ENCODE measurements at regions not wholly inside any gene's neighbourhood (a gene's known extent, or its start where the extent isn't known, plus 50 kb on each side); places are given as distances from the start of the nearest gene placed in this dataset.

GRCh38 chr13:29991343-29991742, 140.9 kb upstream of the UBL3 start:
- TF ChIP-seq MAFK (IDR thresholded peaks at IDR 0.05; ENCODE audit: low read depth, low read length) (no peak), CHD7 (IDR thresholded peaks at IDR 0.05; ENCODE audit: insufficient replicate concordance, low read length) (no peak), E2F6 (IDR thresholded peaks at IDR 0.05) (no peak), BCL11A (IDR thresholded peaks at IDR 0.05; ENCODE audit: low read depth in 2 of 2, low read length in 2 of 2) (no peak), POLR2AphosphoS5 (IDR thresholded peaks at IDR 0.05; ENCODE audit: low read depth, low read length) (no peak), CTCF (IDR thresholded peaks at IDR 0.05; ENCODE audit: control extremely low read depth in 1 of 3, insufficient read depth in 1 of 3, low read depth in 1 of 3, low read length in 3 of 3) (no peak), BRCA1 (IDR thresholded peaks at IDR 0.05; ENCODE audit: low read depth, low read length) (no peak), GABPA (IDR thresholded peaks at IDR 0.05; ENCODE audit: borderline replicate concordance, insufficient read depth, low read length) (no peak), CREB1 (IDR thresholded peaks at IDR 0.05) (no peak), EZH2 (IDR thresholded peaks at IDR 0.05; ENCODE audit: low read depth, low read length, severe bottlenecking) (no peak), CBX5 (IDR thresholded peaks at IDR 0.05; ENCODE audit: low read depth, low read length) (no peak)
